Ovary (tissue), 3 donors: ENCODE measurements at regions not wholly inside any gene's neighbourhood (a gene's known extent, or its start where the extent isn't known, plus 50 kb on each side); places are given as distances from the start of the nearest gene placed in this dataset.

Experiments
- EP300 ChIP-seq: sonication (generic); formaldehyde crosslinking; IDR thresholded peaks from one replicate; pipeline ENCODE4 v1.6.1; 2017; ENCODE audit warnings: antibody characterized with exemption
- POLR2A ChIP-seq: fragments of 450-650 bp; IDR thresholded peaks from one replicate; pipeline ENCODE4 v1.6.1; 2017; ENCODE audit warnings: antibody characterized with exemption, mild to moderate bottlenecking, moderate library complexity
- TF ChIP-seq, protein P1 (sequence below), 3 donors: fragments of 450-650 bp in 2 of 3; fragments of 200-600 bp in 1 of 3; IDR thresholded peaks; one replicate each; pipeline versions ENCODE4 v1.5.1 to v1.8.0; 2016 to 2022; ENCODE audit warnings: antibody characterized with exemption in 3 of 3, mild to moderate bottlenecking in 1 of 3
- donor health status: DM: no; HTN: no; CAD: no.

DNA sequence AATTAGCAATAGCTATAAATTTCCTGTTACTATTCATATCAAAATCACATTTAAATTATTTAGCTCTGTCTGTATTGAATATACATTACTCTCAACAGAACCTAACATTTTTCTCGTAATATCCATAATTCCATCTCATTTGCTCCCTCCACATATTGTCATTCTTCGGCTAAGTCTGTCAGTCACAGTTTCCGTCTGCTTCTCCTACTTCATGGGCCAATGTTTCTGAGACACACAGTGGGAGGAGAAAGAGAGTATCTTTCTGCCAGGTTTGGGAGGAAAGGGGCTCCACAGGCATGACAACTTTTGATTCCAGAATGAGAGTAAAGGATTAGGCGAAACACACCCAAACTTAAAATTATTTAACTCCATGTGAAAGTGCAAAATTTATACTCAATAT is 273.1 kb upstream of the SMIM21 start:
- TF ChIP-seq, protein P1, sequence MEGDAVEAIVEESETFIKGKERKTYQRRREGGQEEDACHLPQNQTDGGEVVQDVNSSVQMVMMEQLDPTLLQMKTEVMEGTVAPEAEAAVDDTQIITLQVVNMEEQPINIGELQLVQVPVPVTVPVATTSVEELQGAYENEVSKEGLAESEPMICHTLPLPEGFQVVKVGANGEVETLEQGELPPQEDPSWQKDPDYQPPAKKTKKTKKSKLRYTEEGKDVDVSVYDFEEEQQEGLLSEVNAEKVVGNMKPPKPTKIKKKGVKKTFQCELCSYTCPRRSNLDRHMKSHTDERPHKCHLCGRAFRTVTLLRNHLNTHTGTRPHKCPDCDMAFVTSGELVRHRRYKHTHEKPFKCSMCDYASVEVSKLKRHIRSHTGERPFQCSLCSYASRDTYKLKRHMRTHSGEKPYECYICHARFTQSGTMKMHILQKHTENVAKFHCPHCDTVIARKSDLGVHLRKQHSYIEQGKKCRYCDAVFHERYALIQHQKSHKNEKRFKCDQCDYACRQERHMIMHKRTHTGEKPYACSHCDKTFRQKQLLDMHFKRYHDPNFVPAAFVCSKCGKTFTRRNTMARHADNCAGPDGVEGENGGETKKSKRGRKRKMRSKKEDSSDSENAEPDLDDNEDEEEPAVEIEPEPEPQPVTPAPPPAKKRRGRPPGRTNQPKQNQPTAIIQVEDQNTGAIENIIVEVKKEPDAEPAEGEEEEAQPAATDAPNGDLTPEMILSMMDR (IDR thresholded peaks at IDR 0.05): no peak
- TF ChIP-seq EP300 (no peak), POLR2A (no peak)
